GF-D8 (cell line): ENCODE measurements at regions not wholly inside any gene's neighbourhood (a gene's known extent, or its start where the extent isn't known, plus 50 kb on each side); places are given as distances from the start of the nearest gene placed in this dataset.
"Not testable (repeated sequence)": the region's sequence is repeated elsewhere in the genome, so short reads cannot be mapped to it uniquely, and the experiment has no call there.

Experiments used
- DNase-seq: peaks from one replicate; lab custom pipeline; 2025; lab: John Stamatoyannopoulos, UW

- no peak for DNase-seq
Measured at GRCh38 chr6:21334651-21335050, 258.9 kb upstream of the SOX4 start.

GRCh38 chr6:21335591-21335990 is 258.0 kb upstream of the SOX4 start:
- no peak for DNase-seq

GRCh38 chr6:21337263-21337662 is 256.3 kb upstream of the SOX4 start:
- no peak for DNase-seq

GRCh38 chr6:21340573-21340972 is 253.0 kb upstream of the SOX4 start:
- no peak for DNase-seq

- DNase-seq: no peak
Measured at GRCh38 chr6:21341910-21342309, 251.6 kb upstream of the SOX4 start.

GRCh38 chr6:21342501-21342900 is 251.1 kb upstream of the SOX4 start:
- no peak for DNase-seq

GRCh38 chr6:21345704-21346103 is 247.8 kb upstream of the SOX4 start:
- DNase-seq: not testable (repeated sequence)

- DNase-seq: no peak
Measured at GRCh38 chr6:21348146-21348503, 245.4 kb upstream of the SOX4 start.

GRCh38 chr6:21348504-21349195 is 244.9 kb upstream of the SOX4 start:
- no peak for DNase-seq

GRCh38 chr6:21349834-21350233 is 243.7 kb upstream of the SOX4 start:
- no peak for DNase-seq

- no peak for DNase-seq
Measured at GRCh38 chr6:21350926-21351325, 242.6 kb upstream of the SOX4 start.

GRCh38 chr6:21352131-21352530 is 241.4 kb upstream of the SOX4 start:
- DNase-seq: no peak

- no peak for DNase-seq
Measured at GRCh38 chr6:21354805-21355238, 238.7 kb upstream of the SOX4 start.

- DNase-seq: no peak
Measured at GRCh38 chr6:21355638-21356037, 237.9 kb upstream of the SOX4 start.

GRCh38 chr6:21357262-21357661 is 236.3 kb upstream of the SOX4 start:
- DNase-seq: no peak

GRCh38 chr6:21359926-21360325 is 233.6 kb upstream of the SOX4 start:
- no peak for DNase-seq

- no peak for DNase-seq
Measured at GRCh38 chr6:21360336-21360735, 233.2 kb upstream of the SOX4 start.

GRCh38 chr6:21367148-21367547 is 226.4 kb upstream of the SOX4 start:
- DNase-seq: no peak

GRCh38 chr6:21367649-21368154 is 225.8 kb upstream of the SOX4 start:
- DNase-seq: no peak

- DNase-seq: no peak
Measured at GRCh38 chr6:21371061-21371460, 222.5 kb upstream of the SOX4 start.

GRCh38 chr6:21371676-21372171 is 221.8 kb upstream of the SOX4 start:
- no peak for DNase-seq

GRCh38 chr6:21375151-21376116 is 218.1 kb upstream of the SOX4 start:
- DNase-seq: no peak

GRCh38 chr6:21377356-21377755 is 216.2 kb upstream of the SOX4 start:
- DNase-seq: no peak
